ENCODE measurements at regions not wholly inside any gene's neighbourhood (a gene's known extent, or its start where the extent isn't known, plus 50 kb on each side); places are given as distances from the start of the nearest gene placed in this dataset.
"Not testable (repeated sequence)": the region's sequence is repeated elsewhere in the genome, so short reads cannot be mapped to it uniquely, and the experiment has no call there.

- DNase-seq, result no peak
These were observed 233.5 kb upstream of the KIAA1217 start for GRCh38 chr10:23975431-23975830.

GRCh38 chr10:23976275-23976674 is 232.7 kb upstream of the KIAA1217 start:
- no peak for DNase-seq

GRCh38 chr10:23978317-23978716 is 230.6 kb upstream of the KIAA1217 start:
- no peak for DNase-seq

- DNase-seq, result no peak
These were observed 228.8 kb upstream of the KIAA1217 start for GRCh38 chr10:23980094-23980493.

GRCh38 chr10:23981520-23982309 is 227.2 kb upstream of the KIAA1217 start:
- no peak for DNase-seq

- not testable (repeated sequence) for DNase-seq
These were observed 224.5 kb upstream of the KIAA1217 start for GRCh38 chr10:23984405-23984804.

GRCh38 chr10:23988006-23988405 is 220.9 kb upstream of the KIAA1217 start:
- DNase-seq, result no peak

- peak; percentile 70 for DNase-seq
These were observed 214.4 kb upstream of the KIAA1217 start for GRCh38 chr10:23994459-23995046.

- no peak for DNase-seq
These were observed 209.5 kb upstream of the KIAA1217 start for GRCh38 chr10:23999445-23999844.

- DNase-seq, result no peak
These were observed 208.6 kb upstream of the KIAA1217 start for GRCh38 chr10:24000271-24000813.

- no peak for DNase-seq
These were observed 202.2 kb upstream of the KIAA1217 start for GRCh38 chr10:24006741-24007140.

- no peak for DNase-seq
These were observed 201.6 kb upstream of the KIAA1217 start for GRCh38 chr10:24007359-24007758.

- DNase-seq, result peak; percentile 38
These were observed 200.5 kb upstream of the KIAA1217 start for GRCh38 chr10:24008164-24009091.

GRCh38 chr10:24009115-24009514 is 199.8 kb upstream of the KIAA1217 start:
- DNase-seq, result no peak

- DNase-seq, result no peak
These were observed 199.2 kb upstream of the KIAA1217 start for GRCh38 chr10:24009736-24010135.

- no peak for DNase-seq
These were observed 198.4 kb upstream of the KIAA1217 start for GRCh38 chr10:24010436-24010970.

GRCh38 chr10:24012249-24012803 is 196.6 kb upstream of the KIAA1217 start:
- DNase-seq, result no peak

GRCh38 chr10:24027107-24027506 is 181.8 kb upstream of the KIAA1217 start:
- DNase-seq, result no peak

- DNase-seq, result peak; percentile 30
These were observed 174.4 kb upstream of the KIAA1217 start for GRCh38 chr10:24034571-24034970.

- no peak for DNase-seq
These were observed 173.2 kb upstream of the KIAA1217 start for GRCh38 chr10:24035761-24036160.

- DNase-seq, result no peak
These were observed 169.6 kb upstream of the KIAA1217 start for GRCh38 chr10:24039315-24039714.

- DNase-seq, result peak; percentile 38
These were observed 169.0 kb upstream of the KIAA1217 start for GRCh38 chr10:24039897-24040296.

GRCh38 chr10:24041034-24041433 is 167.9 kb upstream of the KIAA1217 start:
- no peak for DNase-seq
